H1 (cell line): ENCODE measurements at regions not wholly inside any gene's neighbourhood (a gene's known extent, or its start where the extent isn't known, plus 50 kb on each side); places are given as distances from the start of the nearest gene placed in this dataset.

Experiments
- CHD7 ChIP-seq: fragments of 300-600 bp; sonication (generic); IDR thresholded peaks from 2 replicates; pipeline ENCODE4 v1.7.1; 2012; ENCODE audit warnings: low read length, moderate library complexity, mild to moderate bottlenecking, inconsistent platforms; ENCODE audit not compliant: insufficient replicate concordance
- CTCF ChIP-seq, 3 experiments: IDR thresholded peaks; 1 replicate in 2 of 3; 2 replicates in 1 of 3; pipeline versions ENCODE4 v1.5.1 to v1.6.1; 2011; ENCODE audit warnings: low read length in 3 of 3, mild to moderate bottlenecking in 3 of 3, inconsistent platforms in 2 of 3, low read depth in 1 of 3, moderate library complexity in 1 of 3; ENCODE audit not compliant: insufficient read depth in 1 of 3; ENCODE audit errors: control extremely low read depth in 1 of 3

- no peak for TF ChIP-seq CHD7
- no peak for TF ChIP-seq CTCF (IDR thresholded peaks at IDR 0.05; ENCODE audit: control extremely low read depth in 1 of 3, insufficient read depth in 1 of 3, low read depth in 1 of 3, low read length in 3 of 3)
- TF ChIP-seq, all 59 proteins: peak for 0
These were observed 141.7 kb downstream of the PDCD6IP start (continued) for GRCh38 chr3:33940149-33940548.
